ENCODE measurements at regions not wholly inside any gene's neighbourhood (a gene's known extent, or its start where the extent isn't known, plus 50 kb on each side); places are given as distances from the start of the nearest gene placed in this dataset.

DNA sequence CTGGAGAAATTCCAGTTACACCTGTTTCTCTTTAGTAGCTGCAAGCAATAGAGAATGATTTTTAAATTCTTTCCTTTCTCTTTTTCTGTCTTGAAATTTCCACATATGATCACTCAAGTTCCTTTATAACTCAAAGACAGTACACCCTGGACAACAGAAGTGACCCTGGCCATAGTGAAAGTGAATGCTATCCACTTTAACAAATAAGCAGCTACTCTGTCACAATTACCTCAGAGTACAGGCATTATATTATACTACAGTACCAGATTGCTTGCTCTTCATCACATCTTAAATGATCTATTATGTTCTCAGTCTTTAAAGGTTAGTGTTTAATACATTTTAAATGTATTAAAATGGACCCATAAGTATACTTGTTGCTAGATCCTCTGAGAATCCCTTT lies 136.2 kb downstream of the KLF12 start:
- no peak for DNase-seq

DNA sequence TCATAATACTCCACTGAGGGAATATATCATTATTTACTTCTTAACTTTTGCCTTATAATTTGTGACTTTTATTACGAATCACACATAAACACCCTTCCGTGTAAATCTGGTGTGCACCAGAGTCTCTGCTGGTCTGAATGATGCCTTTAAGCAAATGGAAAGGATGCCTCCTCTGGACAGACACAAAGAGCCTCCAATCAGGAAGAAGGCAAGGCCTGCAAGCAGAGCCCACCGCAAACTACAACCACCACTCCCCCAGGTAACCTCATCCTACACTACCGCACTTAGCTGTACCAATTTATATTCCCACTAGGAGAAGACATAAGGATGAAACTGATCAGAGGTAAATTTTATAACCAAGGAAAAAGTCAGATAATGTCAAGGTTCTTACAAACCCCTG lies 137.6 kb downstream of the KLF12 start:
- no peak for DNase-seq

- no peak for DNase-seq
Measured at GRCh38 chr13:73995736-73996135, 138.5 kb downstream of the KLF12 start.

GRCh38 chr13:73993661-73994060 lies 140.5 kb downstream of the KLF12 start:
- DNase-seq = no peak

DNA sequence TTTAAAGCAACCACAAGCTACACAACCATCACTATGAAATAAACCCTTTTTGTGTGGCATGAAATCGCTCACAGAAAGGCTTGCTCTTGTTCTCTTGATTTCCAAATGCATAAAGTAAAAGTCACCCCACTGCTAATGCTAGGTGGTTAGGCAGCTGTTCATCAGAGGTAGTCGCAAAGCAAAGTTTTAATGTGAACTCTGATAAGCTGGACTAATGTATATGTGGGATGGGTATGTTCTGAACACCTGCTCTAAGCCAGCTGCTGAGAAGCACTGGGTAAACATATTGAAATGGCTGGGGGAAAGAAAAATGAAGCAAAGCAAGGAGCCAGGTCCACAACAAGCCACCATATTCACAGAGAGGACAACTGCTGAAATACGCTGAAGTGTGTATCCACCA lies 142.3 kb downstream of the KLF12 start:
- peak; percentile 68 for DNase-seq

DNA sequence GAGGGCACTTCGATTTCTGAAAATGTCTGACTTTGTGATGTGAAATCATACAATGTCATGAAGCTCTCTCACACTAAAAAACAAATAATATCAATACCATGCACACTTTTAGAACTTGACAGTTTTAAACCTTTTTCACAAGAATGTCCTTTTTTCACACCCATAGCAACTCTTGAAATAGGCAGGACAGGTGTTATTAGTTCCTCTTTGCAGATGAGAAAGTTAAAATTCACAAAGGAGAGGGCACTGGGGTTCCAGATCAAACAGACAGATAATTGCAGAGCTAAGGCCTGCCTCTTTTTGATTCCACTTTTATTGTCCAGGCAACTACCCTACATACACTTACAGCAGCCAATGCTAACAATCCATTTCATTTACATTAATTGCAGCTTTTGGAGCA lies 142.8 kb downstream of the KLF12 start:
- peak; percentile 54 for DNase-seq

GRCh38 chr13:73989244-73989843 lies 144.9 kb downstream of the KLF12 start:
- peak; percentile 17 for DNase-seq

- DNase-seq = no peak
Measured at GRCh38 chr13:73988461-73988860, 145.7 kb downstream of the KLF12 start.

GRCh38 chr13:73987618-73988017 lies 146.6 kb downstream of the KLF12 start:
- no peak for DNase-seq

- no peak for DNase-seq
Measured at GRCh38 chr13:73985783-73986182, 148.4 kb downstream of the KLF12 start.

GRCh38 chr13:73984949-73985691 lies 149.1 kb downstream of the KLF12 start:
- DNase-seq = peak; percentile 15

DNA sequence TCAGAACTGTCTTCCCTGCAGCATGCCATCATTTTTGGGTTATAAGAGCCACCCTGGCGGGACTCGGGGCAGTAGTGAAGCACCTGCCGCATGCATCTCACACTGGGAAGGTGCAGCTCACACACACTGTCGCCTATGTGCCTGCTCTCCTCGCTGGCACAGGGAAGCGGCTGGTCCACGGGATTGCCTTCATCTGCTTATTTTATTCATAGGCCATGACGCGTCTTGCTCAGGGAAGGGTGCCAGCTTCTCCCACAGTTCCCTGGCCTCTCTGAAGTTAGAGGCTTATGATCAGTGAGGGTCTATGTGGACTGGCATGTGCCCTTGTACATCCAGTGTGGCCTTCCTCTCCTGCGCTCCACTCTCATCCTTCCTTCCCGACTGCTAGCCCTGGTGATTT lies 150.0 kb downstream of the KLF12 start:
- no peak for DNase-seq

- DNase-seq = no peak
Measured at GRCh38 chr13:73983109-73983508, 151.1 kb downstream of the KLF12 start.

GRCh38 chr13:73981595-73981994 lies 152.6 kb downstream of the KLF12 start:
- DNase-seq = no peak

DNA sequence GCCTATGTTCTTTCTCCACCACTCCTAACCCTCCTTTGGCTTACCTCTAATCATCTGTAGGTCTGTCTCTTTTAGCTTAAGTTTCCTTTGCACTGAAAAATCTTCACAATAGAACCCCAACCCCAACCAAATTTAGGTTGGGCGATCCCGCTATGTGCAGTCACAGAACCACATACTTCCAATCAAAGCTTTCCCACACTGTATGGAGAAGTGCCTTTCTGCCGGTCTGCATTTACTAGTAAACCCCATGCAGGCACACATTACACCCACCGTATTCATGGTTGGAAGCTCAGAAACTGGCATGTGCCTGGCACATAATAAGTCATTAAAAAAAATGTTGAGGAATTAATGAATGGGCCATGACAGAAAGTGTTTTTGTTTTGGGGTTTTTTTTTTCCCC lies 158.4 kb downstream of the KLF12 start:
- DNase-seq = no peak

DNA sequence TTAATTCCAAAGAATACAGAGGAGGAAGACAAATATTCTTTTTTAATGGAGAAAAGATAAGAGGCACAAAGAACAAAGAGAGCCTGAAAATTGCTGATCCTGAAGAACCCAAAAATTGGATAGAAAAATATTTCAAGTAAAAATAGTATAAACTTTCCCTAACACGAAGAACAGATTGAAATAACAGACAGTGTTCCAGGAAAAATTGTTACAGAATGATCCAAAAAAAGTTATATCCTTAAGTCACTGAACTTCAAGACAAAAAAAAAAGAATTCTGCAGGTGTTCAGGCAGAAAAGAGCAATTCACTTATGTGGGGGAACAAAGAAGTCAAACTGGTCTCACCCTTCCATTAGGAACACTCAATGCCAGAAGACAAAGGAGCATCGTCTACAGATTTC lies 160.2 kb downstream of the KLF12 start:
- DNase-seq = no peak

GRCh38 chr13:73973156-73973555 lies 161.0 kb downstream of the KLF12 start:
- no peak for DNase-seq

GRCh38 chr13:73972545-73972944 lies 161.7 kb downstream of the KLF12 start:
- DNase-seq = no peak

DNA sequence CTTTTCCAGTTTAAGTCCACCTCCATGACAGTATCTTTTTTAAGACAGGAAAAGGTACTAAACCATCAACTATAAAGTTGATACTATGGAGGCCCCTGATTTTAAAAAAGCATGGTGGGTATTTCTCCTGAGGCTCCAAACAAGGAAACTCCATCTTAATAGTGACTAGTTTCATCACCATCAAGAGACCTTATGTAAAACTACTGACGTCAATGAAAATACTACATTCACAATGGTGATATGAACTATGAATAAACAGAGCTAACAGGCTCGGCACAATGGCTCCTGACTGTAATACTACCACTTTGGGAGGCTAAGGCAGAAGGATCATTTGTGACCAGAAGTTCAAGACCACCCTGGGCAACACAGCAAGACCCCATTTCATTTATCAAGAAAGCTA lies 162.7 kb downstream of the KLF12 start:
- no peak for DNase-seq

- DNase-seq = no peak
Measured at GRCh38 chr13:73970421-73971055, 163.7 kb downstream of the KLF12 start.

DNA sequence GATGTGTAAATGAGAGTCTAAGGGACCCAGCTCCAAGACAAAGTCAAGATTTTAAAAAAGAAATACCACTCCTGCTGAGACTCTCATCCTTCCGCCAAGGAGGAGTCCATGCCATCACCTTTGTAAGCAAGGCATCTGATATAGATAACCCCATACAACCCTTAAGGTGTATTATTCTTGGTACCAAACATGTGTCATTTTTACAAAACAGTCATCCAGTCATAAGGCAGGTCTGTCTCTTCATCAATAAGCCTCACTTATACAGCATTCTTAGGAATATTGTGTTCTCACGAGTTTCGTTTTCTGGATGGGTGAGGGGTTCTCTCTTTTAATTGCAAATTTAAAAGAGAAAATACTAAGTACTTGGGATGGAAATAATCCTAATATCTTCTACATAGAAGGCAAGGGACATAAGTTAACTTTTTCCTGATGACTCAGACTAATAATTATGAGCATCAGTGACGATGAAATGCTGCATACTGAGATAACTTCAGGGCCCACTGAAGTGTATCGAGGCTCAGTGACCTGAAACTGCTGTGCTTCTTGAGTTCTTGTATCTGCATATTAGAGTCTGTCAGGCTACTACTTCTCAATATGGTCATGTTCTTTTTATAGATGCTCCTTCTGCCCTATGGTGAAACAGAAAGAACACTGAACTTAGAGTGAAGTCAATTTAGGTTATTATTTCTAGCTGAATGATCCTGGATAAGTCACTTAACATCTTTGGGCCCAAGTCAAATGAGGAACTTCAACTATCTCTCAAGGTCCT lies 166.6 kb downstream of the KLF12 start:
- DNase-seq = no peak

DNA sequence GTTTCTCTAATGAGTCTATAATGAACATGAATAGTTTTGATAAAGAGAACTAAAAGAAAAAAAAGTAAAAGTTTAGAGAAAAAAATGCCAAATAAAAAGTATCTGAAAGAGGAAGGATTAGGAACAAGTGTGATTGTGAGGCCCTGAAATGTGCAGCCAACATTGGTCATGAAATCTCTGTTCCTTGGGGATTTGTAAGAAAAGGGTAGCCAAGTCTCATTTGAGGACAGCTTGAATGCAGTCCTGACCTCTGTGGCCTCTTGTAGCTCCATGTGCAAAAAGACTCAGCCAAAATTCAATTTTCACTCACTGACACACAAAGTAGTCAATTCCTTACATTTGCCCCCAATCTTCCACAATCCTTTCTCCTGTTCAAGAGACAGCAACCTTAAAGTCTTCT lies 167.9 kb downstream of the KLF12 start:
- no peak for DNase-seq

- DNase-seq = no peak
Measured at GRCh38 chr13:73962284-73962683, 171.9 kb downstream of the KLF12 start.

DNA sequence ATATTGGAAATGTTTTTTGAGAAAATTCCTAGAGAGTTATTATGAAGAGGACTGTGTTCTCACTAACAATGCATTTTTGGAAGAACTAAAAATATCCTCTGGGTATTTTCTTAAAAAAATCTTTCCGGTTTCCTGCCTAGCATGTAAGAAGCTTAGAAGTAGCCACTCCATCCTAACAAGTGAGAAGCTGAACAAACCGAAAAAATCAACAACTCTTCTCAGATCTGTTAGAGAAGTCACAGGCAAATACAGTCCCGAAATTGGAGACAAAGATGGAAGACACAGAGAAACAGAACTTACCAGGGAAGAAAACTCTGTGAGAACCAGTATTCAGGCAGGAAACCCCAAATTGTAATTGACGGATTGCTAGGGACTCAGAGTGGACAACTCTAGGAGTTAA lies 173.0 kb downstream of the KLF12 start:
- DNase-seq = no peak

Measured in NCI-H1092 (cell line).